GM23248 (cell line): ENCODE measurements at regions not wholly inside any gene's neighbourhood (a gene's known extent, or its start where the extent isn't known, plus 50 kb on each side); places are given as distances from the start of the nearest gene placed in this dataset.

Source experiments
- DNase-seq: peaks from one replicate; pipeline ENCODE4 v3.0.0-alpha.2; 2015
- H2AFZ ChIP-seq: fragments of 200-600 bp; sonication (generic); 2 replicates; pipeline ENCODE4 v1.6.1; 2016; ENCODE audit warnings: antibody characterized with exemption
- H3F3A ChIP-seq: fragments of 200-600 bp; sonication (generic); 2 replicates; pipeline ENCODE4 v1.6.1; 2016; ENCODE audit warnings: mild to moderate bottlenecking, antibody characterized with exemption, mixed run types; ENCODE audit not compliant: insufficient read depth
- H3K27ac ChIP-seq: fragments of 200-600 bp; sonication (generic); 2 replicates; pipeline ENCODE4 v1.5.1; 2016; ENCODE audit warnings: mild to moderate bottlenecking
- H3K27me3 ChIP-seq: fragments of 200-600 bp; sonication (generic); replicated peaks from 2 replicates; pipeline ENCODE4 v1.6.1; 2016; ENCODE audit warnings: mild to moderate bottlenecking; ENCODE audit not compliant: insufficient read depth
- H3K36me3 ChIP-seq: fragments of 200-600 bp; sonication (generic); 2 replicates; pipeline ENCODE4 v1.6.1; 2016; ENCODE audit warnings: low read depth, mild to moderate bottlenecking
- H3K4me1 ChIP-seq: fragments of 200-600 bp; sonication (generic); 2 replicates; pipeline ENCODE4 v1.6.1; 2016; ENCODE audit warnings: mild to moderate bottlenecking; ENCODE audit not compliant: insufficient read depth
- H3K4me2 ChIP-seq: fragments of 200-600 bp; sonication (generic); one replicate; pipeline ENCODE4 v1.6.1; 2016; ENCODE audit warnings: mild to moderate bottlenecking; ENCODE audit not compliant: unreplicated experiment
- H3K4me3 ChIP-seq: fragments of 200-600 bp; sonication (generic); 2 replicates; pipeline ENCODE4 v1.5.1; 2016; ENCODE audit warnings: mild to moderate bottlenecking
- H3K79me2 ChIP-seq: fragments of 200-600 bp; sonication (generic); 2 replicates; pipeline ENCODE4 v1.6.1; 2016; ENCODE audit warnings: mild to moderate bottlenecking; ENCODE audit not compliant: insufficient read depth
- H3K9ac ChIP-seq: fragments of 200-600 bp; sonication (generic); 2 replicates; pipeline ENCODE4 v1.6.1; 2016; ENCODE audit warnings: mild to moderate bottlenecking
- H3K9me2 ChIP-seq: fragments of 200-600 bp; sonication (generic); 2 replicates; pipeline ENCODE4 v1.6.1; 2016; ENCODE audit warnings: mixed run types, mild to moderate bottlenecking, moderate library complexity; ENCODE audit not compliant: insufficient read depth
- H3K9me3 ChIP-seq: fragments of 200-600 bp; sonication (generic); one replicate; pipeline ENCODE4 v1.6.1; 2017; ENCODE audit warnings: low read depth
- H4K20me1 ChIP-seq: fragments of 200-600 bp; sonication (generic); 2 replicates; pipeline ENCODE4 v1.6.0; 2016; ENCODE audit not compliant: insufficient read depth
- EZH2 ChIP-seq: fragments of 200-600 bp; sonication (generic); IDR thresholded peaks from 2 replicates; pipeline ENCODE4 v1.6.1; 2018; ENCODE audit warnings: antibody characterized with exemption, mild to moderate bottlenecking; ENCODE audit not compliant: insufficient read depth, poor library complexity, severe bottlenecking
- EZH2phosphoT487 ChIP-seq: fragments of 200-600 bp; sonication (generic); IDR thresholded peaks from 2 replicates; pipeline ENCODE4 v1.6.1; 2018; ENCODE audit warnings: antibody characterized with exemption, moderate library complexity, mild to moderate bottlenecking, low read depth; ENCODE audit not compliant: insufficient read depth
- WGBS, 2 experiments: methylation state at CpG; one replicate each; pipeline ENCODE4 v1.1.6; 2015 to 2017; ENCODE audit warnings: low lambda C conversion rate in 2 of 2, low coverage in 1 of 2; ENCODE audit errors: missing lambda C conversion rate in 2 of 2; 5-methylcytosine and 5-hydroxymethylcytosine counted together
- in situ Hi-C: fragments of 300-500 bp; cut with MboI; formaldehyde crosslinking; loops from 2 replicates; pipeline ENCODE4 v1.15.0; 2020

- no peaks in the 10 kb centered on the region for H3K36me3 ChIP-seq
- H4K20me1 ChIP-seq: no peaks in the 10 kb centered on the region
- no peaks in the 10 kb centered on the region for H3F3A ChIP-seq
- no peak overlapping the region for H3K9ac ChIP-seq
- no peak overlapping the region for H3K4me2 ChIP-seq
- in situ Hi-C loops: no loop called here
- no peaks in the 10 kb centered on the region for H3K79me2 ChIP-seq
- H2AFZ ChIP-seq: no peak overlapping the region
- H3K9me2 ChIP-seq: no peaks in the 10 kb centered on the region
- no peaks in the 10 kb centered on the region for H3K4me1 ChIP-seq
- no peaks in the 10 kb centered on the region for H3K9me3 ChIP-seq
- no peak for DNase-seq
- 0 out of 2 replicates have a peak, but pooled peaks cover 5% of the 10 kb centered on the region for H3K27me3 ChIP-seq
- no peak overlapping the region for H3K27ac ChIP-seq
- H3K4me3 ChIP-seq: no peak overlapping the region
- 70 to 73% methylated on average over 7 of the region's 7 CpGs for WGBS, 2 experiments
- no peak for TF ChIP-seq EZH2
Measured at GRCh38 chr13:107119989-107120881, 552.3 kb upstream of the ARGLU1 start.

- 50 to 56% methylated on average over 5 of the region's 5 CpGs for WGBS, 2 experiments
- Histone ChIP-seq H4K20me1 (no peaks in the 10 kb centered on the region), H3K27me3 (0 out of 2 replicates have a peak, but pooled peaks cover 5% of the 10 kb centered on the region), H3F3A (no peaks in the 10 kb centered on the region), H3K4me2 (no peak overlapping the region), H3K9me2 (no peaks in the 10 kb centered on the region), H3K9me3 (no peaks in the 10 kb centered on the region), H3K27ac (no peak overlapping the region), H2AFZ (no peak overlapping the region), H3K4me3 (no peak overlapping the region), H3K36me3 (no peaks in the 10 kb centered on the region), H3K4me1 (no peaks in the 10 kb centered on the region), H3K79me2 (no peaks in the 10 kb centered on the region), H3K9ac (no peak overlapping the region)
- in situ Hi-C loops: no loop called here
- DNase-seq: no peak
- TF ChIP-seq EZH2phosphoT487 (no peak), EZH2 (no peak)
Measured at GRCh38 chr13:107118506-107118905, 550.6 kb upstream of the ARGLU1 start.

- H3K27me3 ChIP-seq: 0 out of 2 replicates have a peak, but pooled peaks cover 5% of the 10 kb centered on the region
- no peaks in the 10 kb centered on the region for H3F3A ChIP-seq
- no peaks in the 10 kb centered on the region for H4K20me1 ChIP-seq
- no peaks in the 10 kb centered on the region for H3K36me3 ChIP-seq
- no peak overlapping the region for H3K9ac ChIP-seq
- H3K9me2 ChIP-seq: no peaks in the 10 kb centered on the region
- no peaks in the 10 kb centered on the region for H3K9me3 ChIP-seq
- DNase-seq: no peak
- no peak overlapping the region for H3K4me3 ChIP-seq
- in situ Hi-C loops: no loop called here
- 76 to 77% methylated on average over 15 of the region's 15 CpGs for WGBS, 2 experiments
- no peak overlapping the region for H3K27ac ChIP-seq
- no peaks in the 10 kb centered on the region for H3K79me2 ChIP-seq
- no peak overlapping the region for H2AFZ ChIP-seq
- H3K4me2 ChIP-seq: no peak overlapping the region
- H3K4me1 ChIP-seq: no peaks in the 10 kb centered on the region
- TF ChIP-seq EZH2phosphoT487 (no peak), EZH2 (no peak)
Measured at GRCh38 chr13:107117327-107118012, 549.5 kb upstream of the ARGLU1 start.

- H3K36me3 ChIP-seq: no peaks in the 10 kb centered on the region
- H3K27ac ChIP-seq: no peak overlapping the region
- TF ChIP-seq EZH2: no peak
- no peak for TF ChIP-seq EZH2phosphoT487
- H3K27me3 ChIP-seq: no peaks in the 10 kb centered on the region
- no peaks in the 10 kb centered on the region for H3K9me2 ChIP-seq
- in situ Hi-C loops: no loop called here
- WGBS, 2 experiments: 27 to 50% methylated on average over 1 of the region's 1 CpG
- no peaks in the 10 kb centered on the region for H3K9me3 ChIP-seq
- no peaks in the 10 kb centered on the region for H3K4me1 ChIP-seq
- H3K79me2 ChIP-seq: no peaks in the 10 kb centered on the region
- no peak overlapping the region for H2AFZ ChIP-seq
- H3K4me3 ChIP-seq: no peak overlapping the region
- H4K20me1 ChIP-seq: no peaks in the 10 kb centered on the region
- DNase-seq: no peak
- H3K9ac ChIP-seq: no peak overlapping the region
- H3K4me2 ChIP-seq: no peak overlapping the region
- H3F3A ChIP-seq: no peaks in the 10 kb centered on the region
Measured at GRCh38 chr13:107113387-107113786, 545.5 kb upstream of the ARGLU1 start.
